GM19455 (cell line): ENCODE measurements at regions not wholly inside any gene's neighbourhood (a gene's known extent, or its start where the extent isn't known, plus 50 kb on each side); places are given as distances from the start of the nearest gene placed in this dataset.
"Not testable (repeated sequence)": the region's sequence is repeated elsewhere in the genome, so short reads cannot be mapped to it uniquely, and the experiment has no call there.

ENCODE experiments used
- ATAC-seq: cut with Tn5 transposase; IDR thresholded peaks from one replicate; pipeline ENCODE4 v1.9.1; 2021; ENCODE audit not compliant: unreplicated experiment

DNA sequence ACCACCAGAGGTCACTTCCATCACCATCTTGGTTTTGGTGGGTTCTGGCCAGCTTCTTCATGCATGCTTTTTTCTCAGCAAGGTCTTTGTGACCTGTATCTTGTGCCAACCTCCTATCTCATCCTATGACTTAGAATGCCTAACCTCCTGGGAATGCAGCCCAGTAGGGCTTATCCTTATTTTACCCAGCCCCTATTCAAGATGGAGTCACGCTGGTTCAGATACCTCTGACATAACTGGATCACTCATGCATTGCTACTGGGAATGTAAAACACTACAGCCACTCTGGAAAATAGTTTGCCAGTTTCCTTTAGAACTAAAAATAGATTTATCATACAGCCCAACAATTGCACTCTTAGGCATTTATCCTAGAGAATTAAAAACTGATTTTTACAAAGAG, 219.2 kb downstream of the IRS1 start:
- ATAC-seq: no peak

DNA sequence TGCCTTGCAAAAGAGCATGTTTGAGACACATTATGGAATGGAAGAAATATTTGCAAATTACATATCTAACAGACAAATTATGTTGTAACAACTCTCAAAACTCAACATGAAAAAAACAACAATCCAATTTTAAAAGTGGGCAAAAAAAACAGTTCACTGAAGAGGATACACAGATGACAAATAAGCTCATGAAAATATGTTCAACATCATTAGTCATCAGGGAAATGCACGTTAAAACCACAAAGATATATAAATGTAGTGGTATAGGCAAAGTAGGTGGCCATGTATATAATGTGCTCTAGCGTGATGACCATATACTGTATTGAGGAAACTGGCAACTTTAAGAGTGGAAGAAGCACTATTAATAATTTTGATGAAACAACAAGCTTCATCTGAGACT, 220.1 kb downstream of the IRS1 start:
- ATAC-seq: no peak

DNA sequence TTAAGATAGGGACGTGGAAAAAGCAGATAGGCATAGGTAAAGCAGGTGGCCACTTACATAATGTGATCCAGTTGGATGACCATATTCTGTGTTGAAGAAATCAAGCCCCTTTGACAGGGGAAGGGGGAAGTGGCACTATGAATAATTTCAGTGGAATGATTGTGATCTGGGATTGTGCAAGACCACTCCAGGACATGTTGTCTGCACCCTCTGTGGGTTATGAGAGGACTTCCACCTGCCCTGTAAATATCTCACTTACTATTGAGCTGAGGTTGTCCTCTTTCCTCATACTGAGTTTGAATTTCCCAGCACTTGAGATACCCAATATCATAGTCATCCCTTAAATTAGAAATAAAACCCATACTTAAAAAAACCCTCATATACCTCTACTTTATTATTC, 220.7 kb downstream of the IRS1 start:
- ATAC-seq: no peak

DNA sequence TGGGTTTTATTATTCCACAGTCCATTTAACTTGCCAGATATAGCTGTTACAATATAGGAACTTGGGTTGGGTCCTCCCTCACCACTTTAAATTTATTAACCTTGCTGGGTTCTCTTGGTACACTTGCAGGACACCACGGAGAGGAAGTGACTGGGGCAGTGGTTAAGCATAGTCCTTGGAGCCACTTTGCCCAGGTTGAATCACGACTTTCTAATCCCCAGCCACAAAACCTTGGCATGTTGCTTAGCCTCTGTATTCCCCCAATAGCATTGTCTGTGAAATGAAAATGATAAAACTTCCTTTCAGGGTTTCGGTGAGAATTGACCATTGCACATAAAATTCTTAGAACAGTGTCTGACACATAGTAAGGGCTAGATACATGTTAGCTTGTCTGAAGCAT, 221.2 kb downstream of the IRS1 start:
- no peak for ATAC-seq

DNA sequence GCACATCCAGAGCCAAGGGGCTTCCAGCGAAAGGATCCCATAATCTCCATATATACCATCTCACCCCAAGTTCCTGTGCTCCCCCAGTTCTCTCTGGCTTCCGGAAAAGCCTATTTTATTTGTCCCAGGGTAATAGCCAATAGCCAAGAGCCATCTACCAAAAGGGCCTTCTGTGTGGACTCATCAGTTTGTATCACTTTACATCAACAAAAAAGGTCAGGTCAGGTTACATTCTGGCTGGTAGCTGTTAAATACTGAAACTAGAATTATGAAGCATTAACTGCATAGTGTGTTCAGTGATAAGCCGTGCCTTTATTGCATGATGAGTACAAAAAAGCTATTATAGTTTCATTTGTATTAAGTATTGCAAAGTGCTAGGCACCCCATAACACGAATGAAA, 223.7 kb downstream of the IRS1 start:
- ATAC-seq: no peak

DNA sequence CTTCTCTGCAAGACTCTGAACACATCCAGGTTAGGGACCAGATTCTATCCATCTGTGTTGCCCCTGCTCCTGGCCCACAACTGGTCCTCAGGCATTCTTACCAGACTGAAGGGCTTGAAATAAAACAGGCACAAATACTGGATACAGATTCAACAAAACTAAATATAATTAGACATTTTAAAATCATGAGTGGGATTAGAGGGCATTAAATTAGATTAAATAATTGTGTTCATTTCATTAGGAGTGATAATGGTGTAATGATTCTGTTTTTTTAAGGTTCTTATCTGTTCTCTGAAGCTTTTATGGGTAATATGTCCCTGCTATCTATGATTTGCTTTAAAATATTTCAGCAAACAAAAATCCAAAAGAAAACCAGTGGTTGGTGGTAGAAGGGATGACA, 226.5 kb downstream of the IRS1 start:
- ATAC-seq: no peak

DNA sequence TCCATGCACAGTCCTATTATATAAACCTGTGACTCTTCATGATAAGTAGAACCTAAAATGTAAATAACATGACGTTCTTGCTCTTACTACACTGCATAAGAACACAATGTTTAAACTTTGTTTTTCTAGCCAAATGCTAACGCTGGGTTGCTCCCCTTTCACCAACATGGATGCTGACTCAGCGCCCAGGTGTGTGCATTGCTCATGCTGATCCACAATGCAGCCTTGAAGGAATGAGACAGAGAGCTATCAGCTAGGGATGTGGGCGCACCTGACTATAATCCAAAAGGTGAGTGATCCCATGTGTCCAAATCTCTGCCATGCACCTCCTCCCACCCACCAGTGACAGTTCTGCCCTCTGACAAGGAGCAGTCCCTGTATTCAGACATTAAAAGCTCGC, 235.0 kb downstream of the IRS1 start:
- ATAC-seq: no peak

DNA sequence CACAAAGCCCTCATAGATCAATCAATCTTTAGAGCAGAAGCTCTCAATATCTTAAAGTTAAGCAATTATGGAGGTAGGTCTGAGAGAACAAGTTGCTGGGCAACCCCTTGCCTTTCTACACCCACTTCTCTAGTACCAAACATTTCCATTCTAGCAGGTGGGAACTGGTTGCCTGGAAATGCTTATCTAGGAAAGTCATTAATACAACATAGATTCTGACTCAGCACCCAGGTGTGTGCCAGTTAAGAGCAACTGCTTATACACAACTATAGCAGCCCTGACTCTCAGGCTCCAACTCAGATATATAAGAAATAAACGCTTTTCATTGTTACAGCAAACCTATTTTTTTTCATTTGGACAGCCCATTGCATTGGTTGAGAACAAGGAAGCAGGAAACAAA, 237.7 kb downstream of the IRS1 start:
- ATAC-seq: no peak

DNA sequence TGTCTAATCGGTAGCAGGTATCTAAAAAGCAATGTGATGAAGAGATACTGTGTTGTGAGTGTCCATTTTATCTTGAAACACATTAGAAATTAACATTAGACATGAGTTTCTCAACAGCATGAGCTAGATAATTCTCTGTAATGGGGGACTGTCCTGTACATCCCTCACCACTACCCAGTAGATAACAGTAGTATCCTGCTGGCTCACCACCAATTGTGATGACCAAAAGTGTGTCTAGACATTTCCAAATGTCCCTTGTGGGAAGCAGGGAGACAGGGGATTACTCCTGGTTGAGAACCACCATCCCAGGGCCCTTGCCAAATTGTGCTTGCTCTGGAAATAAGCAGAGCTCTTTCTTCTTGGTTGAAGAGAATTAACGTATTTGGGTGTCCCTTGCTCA, 239.3 kb downstream of the IRS1 start:
- ATAC-seq: no peak

DNA sequence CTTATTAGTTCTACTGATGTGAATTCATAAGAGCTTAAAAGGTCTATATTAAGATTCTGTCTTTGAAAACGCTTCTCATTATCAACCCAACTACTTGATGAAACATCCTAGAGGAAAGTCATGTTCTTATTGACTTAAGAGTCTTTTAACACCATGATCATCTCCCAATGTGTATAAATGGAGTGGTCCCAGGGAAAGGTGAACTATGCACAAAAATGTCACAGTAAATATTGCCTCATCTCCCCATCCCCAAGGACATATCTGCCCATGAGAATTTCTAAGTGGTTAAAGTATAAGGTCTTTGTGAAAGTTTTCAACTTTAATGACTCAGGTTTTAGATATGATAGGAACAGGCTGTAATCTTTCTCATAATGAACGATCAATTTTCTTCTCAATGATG, 240.1 kb downstream of the IRS1 start:
- no peak for ATAC-seq

DNA sequence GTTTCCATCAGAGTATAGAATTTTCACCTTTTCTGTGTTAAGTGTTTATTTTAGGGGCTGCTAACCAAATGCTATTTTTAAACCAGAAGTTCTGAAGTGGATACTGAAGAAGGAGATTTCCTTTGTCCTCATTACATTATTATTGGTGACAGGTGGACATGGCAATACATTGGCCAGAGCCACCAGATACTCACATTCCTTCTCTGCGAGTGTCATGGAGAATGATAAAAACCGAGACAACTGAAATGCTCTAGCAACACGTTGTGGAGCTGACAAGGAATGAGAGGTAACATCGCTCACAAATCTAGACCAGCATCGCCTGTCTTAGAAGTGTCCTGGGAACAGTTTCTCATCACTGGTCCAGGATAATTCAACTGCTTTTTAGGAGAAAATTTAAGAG, 241.2 kb downstream of the IRS1 start:
- no peak for ATAC-seq

DNA sequence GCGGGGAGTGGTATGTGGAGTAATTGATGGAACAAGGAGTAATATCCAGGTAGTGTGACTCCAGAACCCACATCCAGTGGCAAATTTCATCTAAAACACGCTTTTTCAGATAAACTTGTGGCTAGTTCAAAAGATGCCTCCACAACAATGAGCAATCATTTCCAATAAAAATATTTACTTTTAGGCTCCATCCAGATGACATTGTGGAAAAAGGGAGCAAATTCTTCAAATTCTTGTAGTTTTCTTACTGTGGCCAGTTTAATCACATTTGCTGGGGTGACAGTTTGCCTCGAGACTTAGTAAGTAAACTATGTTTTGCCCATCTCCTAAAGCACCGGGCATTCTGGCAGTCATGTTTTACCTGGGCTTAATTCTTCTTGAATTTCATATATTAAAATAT, 243.6 kb downstream of the IRS1 start:
- no peak for ATAC-seq

DNA sequence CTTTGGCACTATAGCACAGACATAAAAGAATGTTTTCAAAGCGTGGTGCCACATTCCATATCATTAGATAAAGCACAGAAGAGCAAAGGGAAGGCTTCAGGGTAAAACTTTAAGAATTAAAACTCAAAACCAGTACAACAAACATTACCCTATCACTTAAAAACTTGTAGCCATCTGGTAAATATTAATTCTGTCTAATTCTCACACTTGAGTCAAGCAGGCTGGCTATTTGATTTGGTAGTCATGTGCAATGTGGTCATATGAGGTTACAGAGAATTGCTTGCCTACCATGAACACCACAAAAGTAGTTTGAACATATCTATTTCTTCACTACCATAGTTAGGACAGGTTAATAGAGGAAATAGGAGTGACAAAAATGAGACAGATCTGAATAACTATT, 244.9 kb downstream of the IRS1 start:
- ATAC-seq: no peak

DNA sequence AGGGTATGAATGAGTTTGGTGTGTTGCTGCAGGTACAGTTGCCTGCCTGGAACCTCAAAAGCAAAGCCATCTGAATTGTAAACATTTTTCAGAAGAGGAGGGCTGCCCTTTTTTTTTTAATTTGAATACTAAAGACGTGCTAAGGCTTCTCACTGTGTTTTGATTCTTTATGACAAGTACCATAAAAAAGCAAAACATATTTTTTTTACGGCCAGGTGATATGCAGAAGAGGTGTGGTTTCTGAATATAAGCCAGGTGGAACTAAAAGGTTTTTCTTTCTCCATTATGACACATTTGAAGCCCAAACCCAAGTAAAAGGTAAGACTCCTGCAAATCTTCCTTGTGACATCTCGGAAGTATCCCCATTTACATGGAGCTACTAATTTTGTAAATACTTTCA, 246.3 kb downstream of the IRS1 start:
- ATAC-seq: no peak

DNA sequence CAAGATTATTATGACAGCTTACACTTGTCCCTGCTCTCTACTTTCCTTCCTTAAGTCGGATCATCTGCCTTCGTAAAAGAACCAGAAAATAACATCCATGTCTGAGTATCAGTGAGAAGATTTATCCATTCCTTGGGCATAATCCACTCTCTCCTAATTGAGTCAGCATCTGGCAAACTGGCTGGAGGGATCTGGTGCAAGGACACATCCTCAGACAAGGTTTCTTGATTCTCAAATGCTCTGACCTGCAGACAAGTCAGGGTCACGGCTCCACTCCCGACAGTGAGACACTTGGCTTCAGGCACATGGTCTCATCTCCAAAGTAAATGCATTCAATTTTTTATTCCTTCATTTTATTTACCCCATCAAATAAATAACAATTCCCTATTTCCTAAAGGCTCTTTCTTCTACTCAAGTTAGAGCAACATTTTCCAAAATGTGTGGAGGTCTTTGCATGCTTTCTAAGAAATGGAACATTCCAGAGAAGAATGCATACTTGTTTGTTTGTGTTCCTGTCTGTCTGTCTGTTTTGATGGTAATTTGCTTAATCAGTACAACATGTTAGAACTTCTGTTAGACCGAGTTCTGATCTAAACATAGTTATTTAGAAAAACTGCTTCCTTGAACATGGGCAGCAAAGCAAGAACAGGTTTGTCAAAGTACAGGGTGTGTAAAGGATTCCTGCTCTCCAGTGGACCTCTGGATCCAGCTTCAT, 246.9 kb downstream of the IRS1 start:
- no peak for ATAC-seq

DNA sequence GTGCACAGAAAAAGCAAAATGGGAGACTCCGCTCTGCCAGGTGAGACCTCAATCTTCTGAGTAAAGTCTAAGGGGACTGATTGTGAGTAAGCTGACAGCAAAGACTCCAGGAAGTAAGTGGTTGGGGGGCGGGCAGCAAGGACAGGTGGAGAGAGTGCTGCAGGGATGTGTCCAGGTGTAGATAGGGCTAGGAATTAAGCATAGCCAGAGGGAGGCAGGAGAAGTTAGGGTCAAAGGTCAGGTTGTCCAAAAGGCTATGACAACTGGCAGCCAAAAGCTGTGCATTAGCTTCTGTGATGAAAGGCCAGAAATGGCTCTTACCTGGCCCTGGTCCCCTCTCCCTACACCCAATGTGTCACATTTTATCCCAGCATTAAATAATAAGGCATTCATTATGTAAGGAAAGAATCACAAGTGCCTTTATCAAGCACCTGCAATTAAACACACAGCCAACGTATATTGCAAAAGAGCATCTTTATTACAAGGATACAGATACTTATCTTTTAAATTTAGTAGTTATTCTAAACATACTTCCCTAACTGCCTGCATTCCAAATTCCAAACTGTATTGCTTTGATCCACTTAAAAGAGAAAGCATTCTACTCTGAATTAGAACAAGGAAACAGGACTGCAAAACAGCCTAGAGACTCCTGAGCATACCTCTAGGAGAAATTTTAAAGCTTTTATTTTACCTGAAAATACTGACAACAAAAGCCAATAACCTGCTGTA, 247.9 kb downstream of the IRS1 start:
- ATAC-seq: no peak

DNA sequence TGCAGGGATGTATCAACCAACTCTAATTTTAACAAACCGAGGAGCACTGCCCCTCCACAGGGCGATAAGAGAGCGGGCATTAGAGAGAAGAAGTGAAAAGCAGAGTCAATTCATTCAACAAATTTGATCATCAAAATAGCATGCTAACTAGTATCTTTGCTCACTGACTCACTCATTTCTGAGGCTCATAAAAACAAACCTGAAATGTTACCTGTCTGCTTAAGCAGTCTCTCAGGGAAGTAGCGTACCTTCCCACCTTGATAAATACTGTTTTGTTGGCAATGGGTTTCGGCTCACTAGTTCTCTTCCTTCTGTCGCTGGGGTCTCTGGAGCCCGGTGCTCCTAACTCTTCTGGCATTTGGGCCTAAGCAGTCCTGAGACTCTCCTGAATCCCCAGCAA, 248.8 kb downstream of the IRS1 start:
- ATAC-seq: no peak

DNA sequence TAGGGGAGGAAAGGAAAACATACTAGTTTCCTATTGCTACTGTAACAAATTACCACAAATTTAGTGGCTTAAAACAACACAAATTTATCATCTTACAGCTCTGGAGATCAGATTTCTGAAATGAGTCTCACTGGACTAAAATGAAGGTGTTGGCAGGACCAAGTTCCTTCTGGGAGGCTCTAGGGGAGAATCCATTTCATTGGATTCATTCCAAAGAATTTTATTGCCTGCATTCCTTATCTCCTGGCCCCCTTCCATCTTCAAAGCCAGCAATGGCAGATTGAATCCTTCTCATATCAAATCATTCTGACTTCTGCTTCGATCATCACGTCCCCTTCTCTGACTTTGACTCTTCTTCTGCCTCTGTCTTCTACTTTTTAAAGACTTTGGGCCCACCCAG, 250.9 kb downstream of the IRS1 start:
- ATAC-seq: no peak

DNA sequence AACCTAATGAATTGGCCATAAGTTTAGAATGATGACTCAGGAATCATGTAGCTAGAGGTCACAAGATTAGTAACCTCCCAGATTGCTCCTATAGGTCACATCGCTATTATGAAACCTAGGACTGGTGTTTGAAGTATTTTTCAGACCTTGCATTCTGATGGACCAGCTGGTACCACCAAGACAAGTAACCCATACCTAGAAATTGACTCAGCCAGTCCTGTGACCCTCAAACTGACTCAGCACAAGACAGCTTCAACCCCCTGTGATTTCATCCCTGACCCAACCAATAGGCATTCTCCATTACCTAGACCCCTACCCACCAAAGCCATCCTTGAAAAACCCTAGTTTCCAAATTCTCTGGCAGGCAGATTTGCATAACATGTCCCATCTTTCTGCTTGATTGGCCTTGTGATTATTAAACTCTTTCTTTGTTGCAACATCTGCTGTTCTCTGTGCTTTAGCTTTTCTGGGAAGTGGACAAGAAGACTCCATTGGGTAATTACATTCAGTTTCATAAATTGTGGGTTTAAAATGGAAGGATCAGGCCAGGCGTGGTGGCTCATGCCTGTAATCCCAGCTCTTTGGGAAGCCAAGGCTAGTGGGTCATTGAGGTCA, 254.9 kb downstream of the IRS1 start:
- ATAC-seq: no peak

DNA sequence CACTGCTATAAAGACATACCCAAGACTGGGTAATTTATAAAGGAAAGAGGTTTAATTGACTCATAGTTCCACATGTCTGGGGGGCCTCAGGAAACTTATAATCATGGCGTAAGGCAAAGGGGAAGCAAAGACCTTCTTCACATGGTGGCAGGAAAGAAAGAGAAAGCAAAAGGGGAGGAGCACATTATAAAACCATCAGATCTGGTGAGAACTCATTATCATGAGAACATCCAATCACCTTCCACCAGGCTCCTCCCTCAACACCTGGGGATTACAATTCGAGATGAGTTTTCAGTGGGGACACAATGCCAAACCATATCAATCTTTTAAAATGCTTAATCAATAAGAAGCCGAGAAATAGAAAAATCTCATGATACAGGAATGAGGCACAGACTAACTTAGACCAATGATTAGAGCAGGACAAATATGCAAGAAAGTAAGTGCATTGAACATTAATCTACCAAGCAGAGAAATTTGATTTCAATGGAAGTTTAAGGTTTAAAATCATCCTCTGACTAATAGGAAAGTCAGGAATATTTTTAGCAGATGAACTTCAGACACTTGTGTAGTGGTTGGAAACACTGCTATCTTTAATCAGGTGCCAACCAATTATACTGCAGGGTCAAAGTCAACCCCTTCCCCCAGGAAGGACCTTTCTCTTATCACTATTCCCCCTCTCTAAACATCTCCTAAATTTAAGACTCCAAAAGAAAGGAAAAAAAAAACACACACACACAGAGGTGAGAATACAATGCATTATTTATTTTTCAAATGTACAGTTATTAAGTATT, 259.2 kb downstream of the IRS1 start:
- no peak for ATAC-seq

DNA sequence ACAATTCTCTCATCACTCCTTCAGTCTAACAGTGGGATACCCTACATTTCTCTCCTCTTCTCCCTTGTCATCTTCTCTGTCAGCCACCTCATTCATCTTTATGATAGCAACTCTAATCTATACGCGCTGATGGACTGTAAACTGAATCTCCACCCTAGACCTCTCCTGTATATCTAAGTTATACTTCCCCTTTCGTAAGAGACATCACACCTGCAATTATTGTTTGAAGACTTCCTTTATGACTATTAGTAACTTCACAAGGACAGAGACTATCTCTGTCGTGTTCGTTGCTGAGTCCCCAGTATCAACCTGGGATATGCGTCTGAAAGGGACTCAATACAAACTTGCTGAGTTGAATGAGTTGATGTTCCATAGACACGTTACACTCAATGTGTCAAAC, 263.2 kb downstream of the IRS1 start:
- no peak for ATAC-seq

DNA sequence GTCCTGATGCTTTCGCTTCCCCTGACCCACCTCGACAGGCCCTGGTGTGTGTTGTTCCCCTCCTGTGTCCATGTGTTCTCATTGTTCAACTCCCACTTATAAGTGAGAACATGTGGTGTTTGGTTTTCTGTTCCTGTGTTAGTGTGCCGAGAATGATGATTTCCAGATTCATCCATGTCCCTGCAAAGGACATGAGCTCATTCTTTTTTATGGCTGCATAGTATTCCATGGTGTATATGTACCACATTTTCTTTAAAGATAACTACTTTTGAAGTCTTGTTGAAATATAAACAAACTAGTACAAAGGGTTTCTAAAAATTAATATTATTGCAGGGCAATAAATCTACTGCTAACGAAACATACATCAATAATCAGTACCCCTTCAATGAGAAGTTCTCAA, 266.6 kb downstream of the IRS1 start:
- not testable (repeated sequence) for ATAC-seq
